ENCODE measurements at regions not wholly inside any gene's neighbourhood (a gene's known extent, or its start where the extent isn't known, plus 50 kb on each side); places are given as distances from the start of the nearest gene placed in this dataset.

- no peak for DNase-seq (ENCODE audit: low read depth in 1 of 2, low spot score in 1 of 2)
- H3K4me1 ChIP-seq (ENCODE audit: low read depth): no peaks in the 10 kb centered on the region
- H3K27me3 ChIP-seq: no peaks in the 10 kb centered on the region
- TF ChIP-seq CTCF (IDR thresholded peaks at IDR 0.05; ENCODE audit: low read depth, low read length): no peak
- H3K36me3 ChIP-seq: no peaks in the 10 kb centered on the region
- H3K9me3 ChIP-seq (ENCODE audit: low read depth): no peaks in the 10 kb centered on the region
- H3K4me3 ChIP-seq: no peak overlapping the region
- H3K27ac ChIP-seq: no peak overlapping the region
These were observed 455.9 kb upstream of the KLF4 start for GRCh38 chr9:107945493-107945892.

GRCh38 chr9:107944387-107944786 lies 454.8 kb upstream of the KLF4 start:
- Histone ChIP-seq H3K27ac (no peak overlapping the region), H3K9me3 (ENCODE audit: low read depth) (no peaks in the 10 kb centered on the region), H3K27me3 (no peaks in the 10 kb centered on the region), H3K36me3 (no peaks in the 10 kb centered on the region), H3K4me3 (no peak overlapping the region), H3K4me1 (ENCODE audit: low read depth) (no peaks in the 10 kb centered on the region)
- TF ChIP-seq CTCF (IDR thresholded peaks at IDR 0.05; ENCODE audit: low read depth, low read length): no peak
- DNase-seq (ENCODE audit: low read depth in 1 of 2, low spot score in 1 of 2): no peak

GRCh38 chr9:107943901-107944300 lies 454.3 kb upstream of the KLF4 start:
- H3K4me3 ChIP-seq: no peak overlapping the region
- no peaks in the 10 kb centered on the region for H3K36me3 ChIP-seq
- no peaks in the 10 kb centered on the region for H3K27me3 ChIP-seq
- H3K27ac ChIP-seq: no peak overlapping the region
- H3K9me3 ChIP-seq (ENCODE audit: low read depth): no peaks in the 10 kb centered on the region
- DNase-seq (ENCODE audit: low read depth in 1 of 2, low spot score in 1 of 2): no peak
- no peaks in the 10 kb centered on the region for H3K4me1 ChIP-seq (ENCODE audit: low read depth)
- no peak for TF ChIP-seq CTCF (IDR thresholded peaks at IDR 0.05; ENCODE audit: low read depth, low read length)

GRCh38 chr9:107942856-107943255 lies 453.3 kb upstream of the KLF4 start:
- Histone ChIP-seq H3K27ac (no peak overlapping the region), H3K4me1 (ENCODE audit: low read depth) (no peaks in the 10 kb centered on the region), H3K9me3 (ENCODE audit: low read depth) (no peaks in the 10 kb centered on the region), H3K4me3 (no peak overlapping the region), H3K36me3 (no peaks in the 10 kb centered on the region), H3K27me3 (no peaks in the 10 kb centered on the region)
- TF ChIP-seq CTCF (IDR thresholded peaks at IDR 0.05; ENCODE audit: low read depth, low read length): no peak
- no peak for DNase-seq (ENCODE audit: low read depth in 1 of 2, low spot score in 1 of 2)

GRCh38 chr9:107942291-107942690 lies 452.7 kb upstream of the KLF4 start:
- no peaks in the 10 kb centered on the region for H3K27me3 ChIP-seq
- H3K4me1 ChIP-seq (ENCODE audit: low read depth): no peaks in the 10 kb centered on the region
- H3K4me3 ChIP-seq: no peak overlapping the region

More at GRCh38 chr9:107942291-107942690, 452.7 kb upstream of the KLF4 start:
- Histone ChIP-seq H3K36me3 (no peaks in the 10 kb centered on the region), H3K27ac (no peak overlapping the region), H3K9me3 (ENCODE audit: low read depth) (no peaks in the 10 kb centered on the region)
- no peak for TF ChIP-seq CTCF (IDR thresholded peaks at IDR 0.05; ENCODE audit: low read depth, low read length)
- no peak for DNase-seq (ENCODE audit: low read depth in 1 of 2, low spot score in 1 of 2)
